ENCODE measurements at regions not wholly inside any gene's neighbourhood (a gene's known extent, or its start where the extent isn't known, plus 50 kb on each side); places are given as distances from the start of the nearest gene placed in this dataset.

GRCh38 chr13:107091861-107092260, 523.9 kb upstream of the ARGLU1 start:
- Histone ChIP-seq H4K20me1 (ENCODE audit: insufficient read depth) (no peaks in the 10 kb centered on the region), H2AFZ (ENCODE audit: low read depth) (no peak overlapping the region), H3K27me3 (ENCODE audit: insufficient read depth, low read depth) (no peaks in the 10 kb centered on the region), H3K27ac (no peak overlapping the region), H3K4me2 (no peak overlapping the region), H3K4me1 (ENCODE audit: low read depth, poor library complexity, severe bottlenecking) (no peaks in the 10 kb centered on the region), H3K36me3 (ENCODE audit: insufficient read depth) (no peaks in the 10 kb centered on the region), H3K79me2 (ENCODE audit: insufficient read depth, low read depth) (no peaks in the 10 kb centered on the region), H3K9ac (no peak overlapping the region), H3K4me3 (IDR thresholded peaks at IDR 0.05; ENCODE audit: insufficient read depth, low read depth, low read length) (no peak overlapping the region)
- TF ChIP-seq, protein P1, sequence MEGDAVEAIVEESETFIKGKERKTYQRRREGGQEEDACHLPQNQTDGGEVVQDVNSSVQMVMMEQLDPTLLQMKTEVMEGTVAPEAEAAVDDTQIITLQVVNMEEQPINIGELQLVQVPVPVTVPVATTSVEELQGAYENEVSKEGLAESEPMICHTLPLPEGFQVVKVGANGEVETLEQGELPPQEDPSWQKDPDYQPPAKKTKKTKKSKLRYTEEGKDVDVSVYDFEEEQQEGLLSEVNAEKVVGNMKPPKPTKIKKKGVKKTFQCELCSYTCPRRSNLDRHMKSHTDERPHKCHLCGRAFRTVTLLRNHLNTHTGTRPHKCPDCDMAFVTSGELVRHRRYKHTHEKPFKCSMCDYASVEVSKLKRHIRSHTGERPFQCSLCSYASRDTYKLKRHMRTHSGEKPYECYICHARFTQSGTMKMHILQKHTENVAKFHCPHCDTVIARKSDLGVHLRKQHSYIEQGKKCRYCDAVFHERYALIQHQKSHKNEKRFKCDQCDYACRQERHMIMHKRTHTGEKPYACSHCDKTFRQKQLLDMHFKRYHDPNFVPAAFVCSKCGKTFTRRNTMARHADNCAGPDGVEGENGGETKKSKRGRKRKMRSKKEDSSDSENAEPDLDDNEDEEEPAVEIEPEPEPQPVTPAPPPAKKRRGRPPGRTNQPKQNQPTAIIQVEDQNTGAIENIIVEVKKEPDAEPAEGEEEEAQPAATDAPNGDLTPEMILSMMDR (conservative IDR thresholded peaks at IDR 0.05; ENCODE audit: low read depth, low read length): no peak

- no peak overlapping the region for H3K27ac ChIP-seq
- no peaks in the 10 kb centered on the region for H3K36me3 ChIP-seq (ENCODE audit: insufficient read depth)
- no peak overlapping the region for H3K4me3 ChIP-seq (IDR thresholded peaks at IDR 0.05; ENCODE audit: insufficient read depth, low read depth, low read length)
- H2AFZ ChIP-seq (ENCODE audit: low read depth): no peak overlapping the region
- H3K9ac ChIP-seq: no peak overlapping the region
- no peaks in the 10 kb centered on the region for H3K79me2 ChIP-seq (ENCODE audit: insufficient read depth, low read depth)
- TF ChIP-seq, protein P1 (conservative IDR thresholded peaks at IDR 0.05; ENCODE audit: low read depth, low read length): no peak
- no peaks in the 10 kb centered on the region for H4K20me1 ChIP-seq (ENCODE audit: insufficient read depth)
- H3K27me3 ChIP-seq (ENCODE audit: insufficient read depth, low read depth): no peaks in the 10 kb centered on the region
- no peaks in the 10 kb centered on the region for H3K4me1 ChIP-seq (ENCODE audit: low read depth, poor library complexity, severe bottlenecking)
- H3K4me2 ChIP-seq: no peak overlapping the region
Observed at GRCh38 chr13:107091428-107091827, 523.5 kb upstream of the ARGLU1 start.

DNA sequence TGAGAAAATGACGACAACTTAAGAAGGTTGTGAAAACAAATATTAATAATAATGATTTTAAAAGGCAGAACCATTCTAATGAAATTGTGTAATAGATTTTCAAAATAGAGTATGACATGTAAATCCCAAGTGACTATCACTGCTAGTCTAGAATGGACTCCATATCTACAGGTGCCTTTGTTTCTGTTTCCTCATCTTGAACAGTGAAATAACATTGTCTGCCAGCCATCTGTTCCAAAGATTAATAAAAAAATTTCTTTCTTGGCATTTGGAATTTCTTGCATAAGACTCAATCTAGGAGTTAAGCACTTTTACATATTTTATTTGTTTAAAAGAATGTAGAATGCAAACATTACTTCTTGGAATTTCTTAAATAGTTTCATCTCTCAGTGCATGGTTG, 520.1 kb upstream of the ARGLU1 start:
- Histone ChIP-seq H2AFZ (ENCODE audit: low read depth) (no peak overlapping the region), H3K9ac (no peak overlapping the region), H3K36me3 (ENCODE audit: insufficient read depth) (no peaks in the 10 kb centered on the region), H3K27me3 (ENCODE audit: insufficient read depth, low read depth) (no peaks in the 10 kb centered on the region), H3K4me2 (no peak overlapping the region), H3K27ac (no peak overlapping the region), H3K4me3 (IDR thresholded peaks at IDR 0.05; ENCODE audit: insufficient read depth, low read depth, low read length) (no peak overlapping the region), H3K79me2 (ENCODE audit: insufficient read depth, low read depth) (no peaks in the 10 kb centered on the region), H4K20me1 (ENCODE audit: insufficient read depth) (no peaks in the 10 kb centered on the region), H3K4me1 (ENCODE audit: low read depth, poor library complexity, severe bottlenecking) (no peaks in the 10 kb centered on the region)
- TF ChIP-seq, protein P1 (conservative IDR thresholded peaks at IDR 0.05; ENCODE audit: low read depth, low read length): no peak

GRCh38 chr13:107079423-107080049, 511.6 kb upstream of the ARGLU1 start:
- Histone ChIP-seq H2AFZ (ENCODE audit: low read depth) (no peak overlapping the region), H4K20me1 (ENCODE audit: insufficient read depth) (no peaks in the 10 kb centered on the region), H3K27me3 (ENCODE audit: insufficient read depth, low read depth) (no peaks in the 10 kb centered on the region), H3K27ac (no peak overlapping the region), H3K79me2 (ENCODE audit: insufficient read depth, low read depth) (no peaks in the 10 kb centered on the region), H3K4me2 (no peak overlapping the region), H3K4me1 (ENCODE audit: low read depth, poor library complexity, severe bottlenecking) (no peaks in the 10 kb centered on the region), H3K4me3 (IDR thresholded peaks at IDR 0.05; ENCODE audit: insufficient read depth, low read depth, low read length) (no peak overlapping the region), H3K9ac (no peak overlapping the region), H3K36me3 (ENCODE audit: insufficient read depth) (no peaks in the 10 kb centered on the region)
- TF ChIP-seq, protein P1 (conservative IDR thresholded peaks at IDR 0.05; ENCODE audit: low read depth, low read length): no peak

Measured in KMS-11 (cell line).